ENCODE measurements at regions not wholly inside any gene's neighbourhood (a gene's known extent, or its start where the extent isn't known, plus 50 kb on each side); places are given as distances from the start of the nearest gene placed in this dataset.
"Not testable (repeated sequence)": the region's sequence is repeated elsewhere in the genome, so short reads cannot be mapped to it uniquely, and the experiment has no call there.

GRCh38 chr5:17099946-17100345 is 117.5 kb upstream of the BASP1 start:
- Mint-ChIP-seq H3K9me3 (no peaks in the 10 kb centered on the region), H3K27ac (no peak overlapping the region), H3K36me3 (peaks cover 2% of the 10 kb centered on the region), H3K4me3 (no peak overlapping the region), H3K27me3 (ENCODE audit: low read depth) (no peaks in the 10 kb centered on the region), H3K4me1 (peaks cover 23% of the 10 kb centered on the region)
- TF ChIP-seq CTCF (IDR thresholded peaks at IDR 0.05; ENCODE audit: unreplicated experiment), result no peak
- no peak for DNase-seq (ENCODE audit: low spot score in 2 of 2, unreplicated experiment in 2 of 2)

- H3K36me3 Mint-ChIP-seq, result peaks cover 2% of the 10 kb centered on the region
- peaks cover 6% of the 10 kb centered on the region for H3K4me1 Mint-ChIP-seq
- TF ChIP-seq CTCF (IDR thresholded peaks at IDR 0.05; ENCODE audit: unreplicated experiment), result no peak
- DNase-seq (ENCODE audit: low spot score in 2 of 2, unreplicated experiment in 2 of 2), result no peak
- H3K27me3 Mint-ChIP-seq (ENCODE audit: low read depth), result no peaks in the 10 kb centered on the region
- H3K27ac Mint-ChIP-seq, result peak overlapping the region; percentile 16
- no peaks in the 10 kb centered on the region for H3K9me3 Mint-ChIP-seq
- H3K4me3 Mint-ChIP-seq, result no peak overlapping the region
Measured at GRCh38 chr5:17103461-17103860, 114.0 kb upstream of the BASP1 start.

DNA sequence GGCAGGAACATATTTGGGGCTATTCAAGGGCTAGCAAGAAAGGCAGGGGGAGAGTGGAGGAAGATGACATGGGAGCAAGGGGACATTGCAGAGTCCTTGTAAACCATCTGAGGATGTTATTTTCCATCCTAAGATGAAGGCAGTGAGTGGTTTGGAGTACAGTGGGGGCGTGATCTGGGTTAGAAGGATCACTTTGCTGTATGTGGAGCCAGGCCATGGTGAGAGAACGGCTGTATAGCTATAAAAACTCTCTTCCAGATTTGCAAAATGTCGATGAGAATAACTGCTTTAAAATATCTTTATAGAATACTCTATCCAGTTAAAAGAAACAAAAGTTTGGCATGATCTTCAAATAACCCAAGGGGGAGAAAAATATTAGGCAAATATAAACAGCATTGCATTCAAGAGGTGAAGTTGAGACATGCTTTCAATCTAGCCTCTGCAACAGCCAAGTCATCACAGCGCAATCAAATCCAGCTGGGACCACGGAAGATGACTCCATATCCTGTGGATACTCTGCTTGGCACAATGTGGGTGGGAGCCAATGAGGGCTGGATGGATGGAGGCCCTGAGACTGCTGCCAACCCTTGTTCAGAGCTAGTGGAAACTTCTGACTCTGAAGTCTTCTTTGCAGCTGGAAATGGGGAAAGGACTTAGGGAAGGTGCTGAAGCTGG is 111.5 kb upstream of the BASP1 start:
- TF ChIP-seq CTCF (IDR thresholded peaks at IDR 0.05; ENCODE audit: unreplicated experiment), result no peak
- Mint-ChIP-seq H3K27ac (no peak overlapping the region), H3K36me3 (peaks cover 2% of the 10 kb centered on the region), H3K27me3 (ENCODE audit: low read depth) (no peaks in the 10 kb centered on the region), H3K4me1 (peaks cover 13% of the 10 kb centered on the region), H3K4me3 (no peak overlapping the region), H3K9me3 (no peaks in the 10 kb centered on the region)
- no peak for DNase-seq (ENCODE audit: low spot score in 2 of 2, unreplicated experiment in 2 of 2)

GRCh38 chr5:17106521-17106920 is 110.9 kb upstream of the BASP1 start:
- no peak for DNase-seq (ENCODE audit: low spot score in 2 of 2, unreplicated experiment in 2 of 2)
- no peaks in the 10 kb centered on the region for H3K9me3 Mint-ChIP-seq
- no peak overlapping the region for H3K27ac Mint-ChIP-seq
- peaks cover 13% of the 10 kb centered on the region for H3K4me1 Mint-ChIP-seq
- no peak for TF ChIP-seq CTCF (IDR thresholded peaks at IDR 0.05; ENCODE audit: unreplicated experiment)
- no peak overlapping the region for H3K4me3 Mint-ChIP-seq
- peaks cover 2% of the 10 kb centered on the region for H3K36me3 Mint-ChIP-seq
- H3K27me3 Mint-ChIP-seq (ENCODE audit: low read depth), result no peaks in the 10 kb centered on the region

- not testable (repeated sequence) for H3K36me3 Mint-ChIP-seq; DNase-seq (ENCODE audit: low spot score in 2 of 2, unreplicated experiment in 2 of 2); H3K4me3 Mint-ChIP-seq; H3K27ac Mint-ChIP-seq; H3K27me3 Mint-ChIP-seq (ENCODE audit: low read depth); H3K9me3 Mint-ChIP-seq
- H3K4me1 Mint-ChIP-seq, result peaks cover 25% of the 10 kb centered on the region
Measured at GRCh38 chr5:17112091-17112716, 105.2 kb upstream of the BASP1 start.

DNA sequence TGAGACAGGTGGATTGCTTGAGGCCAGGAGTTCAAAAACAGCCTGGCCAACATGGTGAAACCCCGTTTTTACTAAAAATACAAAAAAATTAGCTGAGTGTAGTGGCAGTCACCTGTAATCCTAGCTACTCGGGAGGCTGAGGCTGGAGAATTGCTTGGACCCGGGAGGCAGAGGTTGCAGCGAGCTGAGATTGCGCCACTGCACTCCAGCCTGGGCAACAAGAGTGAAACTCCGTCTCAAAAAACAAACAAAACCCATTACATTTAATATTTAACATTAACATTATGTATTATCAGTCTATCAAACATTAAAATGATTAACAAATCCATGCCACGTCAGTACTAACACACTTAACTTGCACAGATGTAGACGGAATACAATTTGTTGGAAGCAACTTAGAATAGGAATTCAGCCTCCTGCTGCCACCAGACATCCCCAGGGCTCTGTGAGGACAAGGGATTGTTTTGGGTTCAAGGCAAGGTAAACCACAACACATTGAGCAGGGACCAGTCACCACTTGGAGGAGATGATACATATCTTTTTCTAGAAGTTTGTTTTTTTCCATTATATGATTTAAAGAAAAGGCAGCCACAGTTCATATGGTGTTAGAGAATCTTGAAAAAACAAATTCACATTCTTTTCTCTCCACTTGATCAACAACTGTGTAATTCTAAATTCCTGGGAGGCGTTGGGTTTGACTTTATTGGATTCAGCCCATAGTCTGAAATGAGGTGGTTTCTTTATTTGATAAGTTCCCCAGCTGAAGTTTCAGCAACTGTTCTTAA is 104.1 kb upstream of the BASP1 start:
- DNase-seq (ENCODE audit: low spot score in 2 of 2, unreplicated experiment in 2 of 2), result no peak
- Mint-ChIP-seq H3K36me3 (no peaks in the 10 kb centered on the region), H3K27ac (no peak overlapping the region), H3K4me1 (peaks cover 25% of the 10 kb centered on the region), H3K27me3 (ENCODE audit: low read depth) (no peaks in the 10 kb centered on the region), H3K9me3 (no peaks in the 10 kb centered on the region), H3K4me3 (no peak overlapping the region)
- no peak for TF ChIP-seq CTCF (IDR thresholded peaks at IDR 0.05; ENCODE audit: unreplicated experiment)

Measured in mesothelial cell of epicardium (in vitro differentiated cells).